ENCODE measurements at regions not wholly inside any gene's neighbourhood (a gene's known extent, or its start where the extent isn't known, plus 50 kb on each side); places are given as distances from the start of the nearest gene placed in this dataset.
A peak's percentile ranks its signal among the peaks of the same experiment; 100 is the strongest.
"Not testable (repeated sequence)": the region's sequence is repeated elsewhere in the genome, so short reads cannot be mapped to it uniquely, and the experiment has no call there.

- no peak for DNase-seq (ENCODE audit: extremely low spot score, unreplicated experiment)
- Mint-ChIP-seq H3K36me3 (peaks cover 3% of the 10 kb centered on the region), H3K27ac (peak overlapping the region; percentile 65), H3K4me3 (no peak overlapping the region), H3K27me3 (peaks cover 6% of the 10 kb centered on the region), H3K9me3 (peaks cover 9% of the 10 kb centered on the region), H3K4me1 (ENCODE audit: unreplicated experiment) (peaks cover 15% of the 10 kb centered on the region)
- no peak for TF ChIP-seq CTCF (conservative IDR thresholded peaks at IDR 0.05)
Measured at GRCh38 chr20:52425701-52426100, 234.1 kb upstream of the ZFP64 start.

DNA sequence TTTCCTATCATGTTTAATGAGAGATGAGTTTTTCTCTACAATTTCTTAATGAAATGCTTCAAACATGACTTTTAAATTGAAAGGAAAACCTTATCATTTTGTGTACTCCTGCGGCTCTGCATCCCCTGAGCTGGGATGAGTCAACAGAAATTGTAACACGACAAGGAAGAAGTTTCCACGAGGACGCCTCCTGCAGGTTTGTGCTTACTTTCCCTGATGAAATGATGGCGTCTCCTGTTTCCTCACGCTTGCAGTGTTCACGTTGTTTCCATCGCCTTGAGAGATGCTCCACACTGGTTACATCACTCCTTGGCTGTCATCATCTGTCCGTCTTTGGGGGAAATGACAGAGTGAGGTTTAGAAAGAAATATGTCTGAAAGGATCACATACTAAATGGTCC lies 233.7 kb upstream of the ZFP64 start:
- Mint-ChIP-seq H3K4me1 (ENCODE audit: unreplicated experiment) (peaks cover 15% of the 10 kb centered on the region), H3K9me3 (peaks cover 9% of the 10 kb centered on the region), H3K4me3 (no peak overlapping the region), H3K27ac (no peak overlapping the region), H3K27me3 (peaks cover 6% of the 10 kb centered on the region), H3K36me3 (peaks cover 3% of the 10 kb centered on the region)
- no peak for TF ChIP-seq CTCF (conservative IDR thresholded peaks at IDR 0.05)
- DNase-seq (ENCODE audit: extremely low spot score, unreplicated experiment), result no peak

DNA sequence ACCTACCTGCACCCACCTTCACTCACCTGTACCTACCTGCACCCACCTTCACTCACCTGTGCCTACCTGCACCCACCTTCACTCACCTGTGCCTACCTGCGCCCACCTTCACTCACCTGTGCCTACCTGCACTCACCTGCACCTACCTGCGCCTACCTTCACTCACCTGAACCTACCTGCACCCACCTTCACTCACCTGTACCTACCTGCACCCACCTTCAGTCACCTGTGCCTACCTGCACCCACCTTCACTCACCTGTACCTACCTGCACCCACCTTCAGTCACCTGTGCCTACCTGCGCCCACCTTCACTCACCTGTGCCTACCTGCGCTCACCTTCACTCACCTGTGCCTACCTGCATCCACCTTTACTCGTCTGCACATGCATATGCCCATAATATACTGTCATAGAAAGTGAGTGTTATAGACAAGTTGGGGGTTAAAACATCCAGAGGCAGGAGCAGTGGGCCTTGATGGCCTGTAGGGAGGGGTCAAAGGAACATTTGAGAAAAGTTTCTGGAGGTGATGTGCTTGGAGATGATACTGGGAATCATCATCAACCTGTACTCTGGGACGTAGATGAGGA lies 232.9 kb upstream of the ZFP64 start:
- Mint-ChIP-seq H3K9me3 (peaks cover 10% of the 10 kb centered on the region), H3K4me3 (peak overlapping the region; percentile 18), H3K27ac (peak overlapping the region; percentile 46), H3K4me1 (ENCODE audit: unreplicated experiment) (peaks cover 15% of the 10 kb centered on the region)
- H3K36me3 Mint-ChIP-seq; DNase-seq (ENCODE audit: extremely low spot score, unreplicated experiment); H3K27me3 Mint-ChIP-seq: not testable (repeated sequence)

GRCh38 chr20:52423536-52424140 lies 232.1 kb upstream of the ZFP64 start:
- DNase-seq (ENCODE audit: extremely low spot score, unreplicated experiment), result not testable (repeated sequence)
- peaks cover 15% of the 10 kb centered on the region for H3K4me1 Mint-ChIP-seq (ENCODE audit: unreplicated experiment)

DNA sequence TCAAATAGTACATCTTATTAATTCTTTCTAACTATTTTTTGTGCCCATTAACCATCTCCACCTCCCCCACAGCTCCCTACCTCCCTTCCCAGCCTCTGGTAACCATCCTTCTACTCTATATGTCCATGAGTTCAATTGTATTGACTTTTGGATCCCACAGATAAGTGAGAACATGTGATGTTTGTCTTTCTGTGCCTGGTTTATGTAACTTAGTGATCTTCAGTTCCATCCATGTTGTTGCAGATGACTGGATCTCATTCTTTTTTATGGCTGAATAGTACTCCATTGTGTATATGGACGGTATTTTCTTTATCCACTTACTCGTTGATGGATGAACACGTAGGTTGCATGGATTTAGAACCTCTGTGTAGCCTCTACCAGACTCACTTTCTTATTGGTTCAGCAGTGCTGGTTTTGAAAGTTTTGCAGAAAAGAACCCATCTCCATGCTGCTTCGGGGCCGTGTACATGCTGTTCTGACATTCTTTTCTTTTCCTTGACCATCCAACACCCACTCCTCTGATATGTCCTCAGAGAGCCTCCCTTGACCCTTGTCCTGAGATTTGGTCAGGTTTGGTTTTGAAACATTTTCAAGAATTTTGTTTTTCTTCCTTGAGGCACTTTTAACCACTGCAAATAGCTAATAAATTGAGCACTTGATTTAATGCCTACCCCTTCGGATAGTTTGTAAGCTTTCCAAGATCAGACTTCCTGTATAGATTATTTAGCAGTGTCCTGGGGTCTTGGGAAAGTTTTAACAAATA lies 231.2 kb upstream of the ZFP64 start:
- peaks cover 6% of the 10 kb centered on the region for H3K27me3 Mint-ChIP-seq
- H3K4me1 Mint-ChIP-seq (ENCODE audit: unreplicated experiment), result peaks cover 15% of the 10 kb centered on the region
- no peak overlapping the region for H3K4me3 Mint-ChIP-seq
- H3K9me3 Mint-ChIP-seq, result peaks cover 12% of the 10 kb centered on the region
- no peak for TF ChIP-seq CTCF (conservative IDR thresholded peaks at IDR 0.05)
- no peak overlapping the region for H3K27ac Mint-ChIP-seq
- no peaks in the 10 kb centered on the region for H3K36me3 Mint-ChIP-seq
- DNase-seq (ENCODE audit: extremely low spot score, unreplicated experiment), result no peak

More at GRCh38 chr20:52423536-52424140, 232.1 kb upstream of the ZFP64 start:
- not testable (repeated sequence) for H3K4me3 Mint-ChIP-seq, H3K27me3 Mint-ChIP-seq, H3K36me3 Mint-ChIP-seq, H3K27ac Mint-ChIP-seq
- peaks cover 12% of the 10 kb centered on the region for H3K9me3 Mint-ChIP-seq

DNA sequence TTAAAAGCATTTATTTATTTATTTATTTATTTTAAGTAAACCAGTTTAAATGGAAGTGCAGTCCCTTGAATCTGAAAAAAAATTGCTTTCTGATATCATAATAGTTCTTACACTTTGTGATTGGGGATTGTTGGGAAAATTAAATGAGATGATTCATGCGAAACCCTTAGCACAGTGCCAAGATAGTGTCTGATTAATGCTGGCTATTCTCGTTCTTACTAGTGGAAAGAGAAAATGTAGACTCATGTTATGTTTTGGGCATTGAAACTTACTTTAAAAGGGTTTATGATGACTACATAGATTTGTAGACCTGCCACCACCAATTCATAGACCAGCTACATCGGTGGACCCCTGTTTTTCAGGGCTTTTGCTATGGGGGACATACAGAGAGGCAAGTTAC lies 229.2 kb upstream of the ZFP64 start:
- peaks cover 14% of the 10 kb centered on the region for H3K4me1 Mint-ChIP-seq (ENCODE audit: unreplicated experiment)

More for the DNA sequence above, 229.2 kb upstream of the ZFP64 start:
- Mint-ChIP-seq H3K27me3 (peaks cover 9% of the 10 kb centered on the region), H3K4me3 (no peak overlapping the region), H3K36me3 (no peaks in the 10 kb centered on the region), H3K27ac (no peak overlapping the region), H3K9me3 (peaks cover 6% of the 10 kb centered on the region)
- no peak for DNase-seq (ENCODE audit: extremely low spot score, unreplicated experiment)
- TF ChIP-seq CTCF (conservative IDR thresholded peaks at IDR 0.05), result no peak

Data from type B pancreatic cell (in vitro differentiated cells).